ENCODE measurements at regions not wholly inside any gene's neighbourhood (a gene's known extent, or its start where the extent isn't known, plus 50 kb on each side); places are given as distances from the start of the nearest gene placed in this dataset.
A peak's percentile ranks its signal among the peaks of the same experiment; 100 is the strongest.
"Not testable (repeated sequence)": the region's sequence is repeated elsewhere in the genome, so short reads cannot be mapped to it uniquely, and the experiment has no call there.

GRCh38 chr4:42205541-42205940 is 53.1 kb upstream of the BEND4 start:
- DNase-seq: no peak

GRCh38 chr4:42216664-42217063 is 64.2 kb upstream of the BEND4 start:
- no peak for DNase-seq

GRCh38 chr4:42225286-42225685 is 72.8 kb upstream of the BEND4 start:
- DNase-seq: no peak

GRCh38 chr4:42234817-42235216 is 82.4 kb upstream of the BEND4 start:
- DNase-seq: no peak

- no peak for DNase-seq
These were observed 83.0 kb upstream of the BEND4 start for GRCh38 chr4:42235304-42236021.

- no peak for DNase-seq
These were observed 84.6 kb upstream of the BEND4 start for GRCh38 chr4:42237010-42237409.

- DNase-seq: no peak
These were observed 85.0 kb upstream of the BEND4 start for GRCh38 chr4:42237451-42237850.

GRCh38 chr4:42248972-42249371 is 96.5 kb upstream of the BEND4 start:
- DNase-seq: no peak

- no peak for DNase-seq
These were observed 99.9 kb upstream of the BEND4 start for GRCh38 chr4:42252315-42252714.

- DNase-seq: not testable (repeated sequence)
These were observed 105.2 kb upstream of the BEND4 start for GRCh38 chr4:42257645-42258044.

GRCh38 chr4:42262701-42263490 is 110.4 kb upstream of the BEND4 start:
- no peak for DNase-seq

GRCh38 chr4:42265782-42266602 is 113.5 kb upstream of the BEND4 start:
- no peak for DNase-seq

- DNase-seq: no peak
These were observed 115.3 kb upstream of the BEND4 start for GRCh38 chr4:42267724-42268123.

- DNase-seq: no peak
These were observed 116.4 kb upstream of the BEND4 start for GRCh38 chr4:42268824-42269223.

GRCh38 chr4:42271096-42271495 is 118.6 kb upstream of the BEND4 start:
- DNase-seq: no peak

GRCh38 chr4:42277291-42277690 is 120.0 kb upstream of the SHISA3 start:
- no peak for DNase-seq

- DNase-seq: no peak
These were observed 118.5 kb upstream of the SHISA3 start for GRCh38 chr4:42278709-42279324.

- peak; percentile 1 for DNase-seq
These were observed 116.8 kb upstream of the SHISA3 start for GRCh38 chr4:42280327-42281095.

- DNase-seq: no peak
These were observed 115.8 kb upstream of the SHISA3 start for GRCh38 chr4:42281324-42282020.

- DNase-seq: peak; percentile 58
These were observed 115.0 kb upstream of the SHISA3 start for GRCh38 chr4:42282081-42282901.

GRCh38 chr4:42284030-42284429 is 113.3 kb upstream of the SHISA3 start:
- no peak for DNase-seq

All from NCI-H2171 treated with DMSO at 0.1 percent for 48 hours (cell line).